Left renal cortex interstitium (tissue), 4 donors: ENCODE measurements at regions not wholly inside any gene's neighbourhood (a gene's known extent, or its start where the extent isn't known, plus 50 kb on each side); places are given as distances from the start of the nearest gene placed in this dataset.
"Not testable (repeated sequence)": the region's sequence is repeated elsewhere in the genome, so short reads cannot be mapped to it uniquely, and the experiment has no call there.

Experiments used
- DNase-seq, 4 donors: peaks; one replicate each; pipeline ENCODE4 v3.0.0-alpha.2; 2013; ENCODE audit warnings: low read depth in 4 of 4, low spot score in 2 of 4, missing footprints in 1 of 4

GRCh38 chr2:43149482-43150107 lies 76.8 kb downstream of the ZFP36L2 start:
- DNase-seq: no peak

GRCh38 chr2:43146083-43146482 lies 80.3 kb downstream of the ZFP36L2 start:
- DNase-seq: no peak

GRCh38 chr2:43144263-43144662 lies 82.1 kb downstream of the ZFP36L2 start:
- DNase-seq: no peak

GRCh38 chr2:43143756-43144155 lies 82.7 kb downstream of the ZFP36L2 start:
- no peak for DNase-seq

GRCh38 chr2:43142921-43143438 lies 83.4 kb downstream of the ZFP36L2 start:
- no peak for DNase-seq

GRCh38 chr2:43141636-43142151 lies 84.7 kb downstream of the ZFP36L2 start:
- DNase-seq: not testable (repeated sequence)

- peak in 3 of 4 donors; percentile 51 to 65 (median 65) for DNase-seq
Observed at GRCh38 chr2:43139996-43140621, 86.3 kb downstream of the ZFP36L2 start.

- DNase-seq: no peak
Observed at GRCh38 chr2:43139501-43139900, 86.9 kb downstream of the ZFP36L2 start.

- DNase-seq: no peak
Observed at GRCh38 chr2:43138441-43138840, 88.0 kb downstream of the ZFP36L2 start.

- DNase-seq: no peak
Observed at GRCh38 chr2:43136876-43137275, 89.5 kb downstream of the ZFP36L2 start.

- no peak for DNase-seq
Observed at GRCh38 chr2:43136011-43136799, 90.2 kb downstream of the ZFP36L2 start.

- DNase-seq: no peak
Observed at GRCh38 chr2:43135583-43135982, 90.8 kb downstream of the ZFP36L2 start.

- DNase-seq: no peak
Observed at GRCh38 chr2:43134571-43134889, 91.9 kb downstream of the ZFP36L2 start.

- DNase-seq: no peak
Observed at GRCh38 chr2:43133708-43134570, 92.5 kb downstream of the ZFP36L2 start.

- no peak for DNase-seq
Observed at GRCh38 chr2:43133336-43133707, 93.1 kb downstream of the ZFP36L2 start.

GRCh38 chr2:43132683-43133301 lies 93.6 kb downstream of the ZFP36L2 start:
- no peak for DNase-seq

GRCh38 chr2:43131890-43132682 lies 94.3 kb downstream of the ZFP36L2 start:
- DNase-seq: no peak

GRCh38 chr2:43131051-43131889 lies 95.1 kb downstream of the ZFP36L2 start:
- no peak for DNase-seq

GRCh38 chr2:43130548-43130875 lies 95.9 kb downstream of the ZFP36L2 start:
- DNase-seq: no peak
